ENCODE measurements at regions not wholly inside any gene's neighbourhood (a gene's known extent, or its start where the extent isn't known, plus 50 kb on each side); places are given as distances from the start of the nearest gene placed in this dataset.

DNA sequence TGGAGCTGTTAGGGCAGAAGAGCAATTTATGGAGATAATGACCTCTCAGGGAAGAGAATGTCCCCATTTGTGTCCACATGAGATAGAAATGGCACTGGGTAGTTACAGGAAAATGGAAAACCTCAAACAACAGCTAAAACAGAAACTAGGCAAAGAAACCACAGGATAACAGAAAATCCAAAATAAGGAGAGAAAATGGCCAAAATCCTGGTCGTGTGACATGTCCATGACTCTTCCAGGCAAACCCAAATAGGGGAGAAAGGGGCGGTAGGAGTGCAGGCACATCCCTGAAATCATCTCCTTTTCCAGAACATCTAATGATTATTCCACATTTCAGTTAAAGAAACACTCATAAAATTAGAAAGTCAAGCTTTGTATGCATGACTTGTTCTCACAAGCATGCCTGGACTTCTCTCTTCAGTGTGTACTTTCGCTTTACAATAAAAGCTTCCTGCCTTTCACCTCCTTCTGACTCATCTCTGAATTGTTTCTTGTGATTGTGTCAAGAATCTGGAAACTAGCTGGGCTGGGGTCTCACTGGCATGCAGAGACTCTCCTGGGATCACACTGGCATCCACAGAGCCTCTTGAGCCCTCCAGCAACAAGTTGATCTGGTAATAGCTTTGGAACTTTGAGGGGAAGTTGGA is 171.4 kb upstream of the ZP4 start:
- DNase-seq = no peak

DNA sequence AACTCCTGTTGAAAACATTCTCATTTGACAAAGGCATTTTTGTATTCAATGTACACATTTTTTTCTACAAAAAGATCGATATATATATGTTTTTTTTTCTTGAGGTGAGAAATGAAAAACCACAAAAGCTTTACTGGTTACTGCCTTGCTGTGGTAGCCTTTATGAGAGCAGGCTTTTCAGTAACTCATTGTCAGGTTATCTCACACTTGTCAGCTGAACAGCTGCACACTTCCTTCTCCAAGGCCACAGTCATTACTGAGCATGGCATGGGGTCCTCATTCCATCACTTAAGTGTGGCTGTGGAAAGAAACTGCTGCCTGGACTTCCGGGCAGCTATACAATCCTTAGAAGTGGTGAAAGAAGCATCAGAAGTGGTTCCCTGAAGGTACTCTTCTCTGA is 169.3 kb upstream of the ZP4 start:
- no peak for DNase-seq

DNA sequence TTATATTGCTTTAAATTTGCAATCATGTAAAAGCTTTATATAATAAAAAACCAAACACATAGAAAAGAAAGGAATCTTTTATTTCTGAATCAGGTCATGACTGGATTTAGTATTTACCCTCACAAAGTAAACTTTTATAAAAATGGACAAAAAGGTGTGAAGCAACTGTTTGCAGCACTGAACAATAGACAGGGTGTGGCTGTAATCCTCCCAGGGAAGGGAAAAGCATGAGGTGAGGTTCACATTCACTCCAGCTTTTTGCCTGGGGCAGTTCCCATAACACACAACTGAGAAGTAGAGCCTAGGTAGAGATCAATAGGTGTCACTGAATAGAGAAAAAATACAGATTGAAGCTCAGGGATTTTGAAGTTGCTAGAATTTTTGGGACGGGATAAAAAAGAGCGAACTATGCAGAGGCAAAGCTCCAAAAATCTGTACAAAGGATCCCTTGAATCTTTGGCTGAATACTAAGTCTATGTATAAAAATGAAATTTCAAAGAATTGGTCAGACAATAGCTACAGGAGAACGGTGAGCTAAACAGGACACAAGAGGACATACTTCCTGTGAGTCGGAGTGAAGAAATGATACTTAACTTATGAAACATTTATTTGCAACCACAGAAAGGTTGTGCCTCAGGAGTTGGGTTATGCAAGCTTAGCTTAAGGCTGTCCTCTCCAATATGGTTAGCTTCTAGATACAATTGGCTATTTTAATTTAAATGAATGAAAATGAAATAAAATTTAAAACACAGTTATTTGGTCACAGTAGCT is 162.0 kb upstream of the ZP4 start:
- no peak for DNase-seq

DNA sequence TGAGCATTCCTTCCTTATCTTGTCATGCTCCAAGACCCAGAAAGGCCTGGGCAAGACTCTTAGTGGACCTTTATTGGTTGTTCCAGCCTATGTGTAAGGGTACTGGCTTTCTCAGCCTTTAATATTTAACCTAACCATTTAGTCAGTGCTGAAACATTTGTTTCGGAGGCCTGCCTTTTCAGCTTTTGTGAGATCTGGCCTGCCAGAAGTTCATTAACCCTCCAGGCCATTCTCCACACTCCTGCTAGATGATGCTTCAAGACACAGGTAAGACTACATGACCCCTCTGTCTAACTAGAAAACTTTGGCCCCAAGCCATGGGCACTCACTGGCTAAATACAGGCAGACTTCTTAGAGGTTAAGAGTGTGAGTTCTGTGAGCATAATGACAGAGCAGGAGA is 138.4 kb upstream of the ZP4 start:
- no peak for DNase-seq

DNA sequence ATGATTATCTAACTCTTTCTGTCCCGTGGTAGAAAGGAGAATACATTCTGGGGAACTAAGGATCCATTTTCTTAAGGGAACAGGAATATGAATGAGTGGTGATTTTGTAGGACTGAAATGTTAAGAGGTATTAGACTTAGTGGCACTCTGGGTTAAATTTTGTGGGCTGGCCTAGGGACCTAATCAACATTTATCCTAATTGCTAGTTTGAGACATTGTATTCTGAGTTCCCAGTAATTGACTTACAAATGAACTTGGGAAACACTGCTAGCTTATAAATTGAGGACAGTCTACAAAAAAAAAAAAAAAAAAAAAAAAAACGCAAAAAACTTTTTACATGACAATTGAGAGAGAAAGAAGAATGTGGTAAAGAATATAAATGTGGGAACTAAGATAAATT is 136.6 kb upstream of the ZP4 start:
- no peak for DNase-seq

GRCh38 chr1:238023137-238023536 is 132.4 kb upstream of the ZP4 start:
- DNase-seq = no peak

GRCh38 chr1:238018214-238018613 is 127.5 kb upstream of the ZP4 start:
- no peak for DNase-seq

DNA sequence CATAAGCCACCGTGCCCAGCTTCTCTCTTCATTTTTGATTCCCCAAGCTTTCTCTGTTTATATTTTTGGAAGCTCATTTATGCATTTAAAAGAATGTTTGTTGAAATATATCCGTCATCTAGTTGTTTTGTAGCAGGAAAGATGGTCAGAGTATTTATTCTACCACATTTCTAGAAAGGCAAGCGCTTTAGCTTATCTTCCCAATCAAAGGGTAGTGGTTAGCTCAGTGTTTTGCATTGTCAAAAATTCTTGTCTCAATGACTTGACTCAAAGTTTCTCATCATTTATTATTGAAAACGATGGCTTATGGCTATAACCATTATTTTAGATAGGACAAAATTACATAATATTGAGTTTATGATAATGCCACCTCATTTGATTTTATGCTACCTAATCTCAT is 116.1 kb upstream of the ZP4 start:
- no peak for DNase-seq

- DNase-seq = no peak
These were observed 114.4 kb upstream of the ZP4 start for GRCh38 chr1:238005116-238005515.

DNA sequence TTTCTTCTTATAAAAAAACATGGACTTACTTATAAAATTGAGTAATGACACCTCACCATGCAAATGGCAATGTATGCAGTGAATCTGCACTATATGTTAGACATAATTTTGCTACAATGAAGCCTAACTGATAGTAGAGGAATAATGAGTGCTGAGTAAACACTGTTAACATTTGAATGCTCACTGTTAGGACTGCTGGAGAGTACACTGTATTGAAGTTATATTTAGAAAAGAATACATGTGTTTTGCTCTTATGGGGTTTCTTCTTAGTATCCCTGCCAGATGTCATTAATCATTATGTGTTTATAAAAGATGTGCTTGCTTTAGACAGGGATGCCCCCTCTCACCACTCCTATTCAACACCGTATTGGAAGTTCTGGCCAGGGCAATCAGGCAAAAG is 111.1 kb upstream of the ZP4 start:
- DNase-seq = no peak

DNA sequence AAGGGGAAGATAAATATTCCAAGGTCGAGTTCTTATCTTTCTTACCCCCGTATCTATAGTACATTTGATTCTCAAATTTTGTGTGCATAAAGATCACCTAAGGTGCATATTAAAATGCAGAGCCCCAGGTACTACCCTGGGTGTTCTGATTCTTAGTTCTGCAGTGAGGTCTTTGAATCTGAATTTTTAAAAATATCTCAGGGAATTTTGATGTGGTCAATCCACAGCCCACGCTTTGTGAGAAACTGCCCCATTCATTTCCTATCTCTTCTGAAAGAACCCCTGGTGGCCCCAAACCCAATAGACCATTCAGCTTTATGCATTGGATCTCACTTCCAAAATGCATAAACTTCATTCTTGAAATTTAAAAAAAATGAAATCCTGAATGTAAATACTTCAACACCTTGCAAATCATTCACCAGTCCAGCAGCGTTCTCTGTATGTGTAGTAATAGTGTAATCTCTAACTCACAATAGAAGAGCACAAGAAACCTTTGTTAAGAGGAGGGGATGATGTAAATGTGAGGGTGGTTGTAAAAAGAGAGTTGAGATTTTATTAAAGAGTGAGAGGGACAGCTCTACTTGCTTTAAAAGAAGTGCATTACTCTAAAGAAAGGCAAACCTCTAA is 108.8 kb upstream of the ZP4 start:
- DNase-seq = no peak

DNA sequence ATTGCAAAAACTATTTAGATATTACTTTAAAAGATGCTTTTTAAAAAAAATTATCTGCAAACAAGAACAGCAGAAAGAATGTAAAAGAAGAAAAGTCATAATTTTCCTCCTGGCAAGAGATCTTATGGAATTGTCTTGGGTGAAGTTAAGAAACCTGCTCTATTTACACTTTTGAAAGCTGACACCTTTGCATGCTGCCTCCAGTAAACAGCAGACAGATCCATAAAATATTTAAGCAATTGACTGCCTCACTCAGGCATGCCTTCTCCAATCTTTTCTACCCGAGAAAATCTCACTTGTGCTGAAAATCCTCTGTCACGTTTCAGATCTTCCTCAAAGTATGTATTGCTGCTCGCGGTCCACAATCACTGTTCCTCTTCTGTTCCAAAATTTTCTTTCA is 107.9 kb upstream of the ZP4 start:
- DNase-seq = no peak

DNA sequence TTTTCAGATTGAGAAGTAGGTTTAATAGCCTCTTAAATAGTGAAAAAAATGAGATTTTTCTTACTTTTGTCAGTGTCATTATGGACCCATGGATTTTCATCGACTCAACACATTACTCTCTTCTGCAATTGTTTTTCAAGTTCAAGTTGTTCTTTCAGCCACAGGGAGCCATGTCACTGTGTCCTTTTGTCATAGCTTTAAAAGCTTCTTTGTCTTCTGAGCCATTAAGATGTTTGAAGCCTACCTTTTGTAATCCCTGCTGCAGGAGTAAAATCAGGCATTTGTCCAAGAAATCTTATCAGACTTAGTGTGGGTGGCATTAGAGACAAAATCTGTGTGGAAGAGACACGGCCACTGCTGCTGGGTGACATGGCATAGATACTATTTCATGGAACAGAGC is 92.8 kb upstream of the ZP4 start:
- DNase-seq = no peak

DNA sequence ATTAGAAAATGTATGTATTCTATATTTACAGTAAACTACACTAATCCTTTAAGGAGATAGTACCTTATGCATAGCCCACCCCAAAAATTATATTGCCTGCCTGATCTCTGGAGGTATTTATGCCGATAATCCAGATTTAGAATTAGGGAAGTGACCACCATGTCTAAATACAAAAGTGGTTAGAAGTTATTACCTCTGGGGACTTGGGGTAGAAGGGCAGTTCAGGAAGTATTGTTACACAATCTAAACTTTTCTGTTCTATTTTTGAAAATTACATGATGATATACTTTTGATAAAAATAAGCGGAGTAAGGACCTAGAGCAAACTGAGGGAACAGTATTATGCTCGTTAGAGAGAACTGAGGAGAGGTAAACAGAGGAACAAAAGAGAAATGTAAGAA is 90.5 kb upstream of the ZP4 start:
- DNase-seq = no peak

DNA sequence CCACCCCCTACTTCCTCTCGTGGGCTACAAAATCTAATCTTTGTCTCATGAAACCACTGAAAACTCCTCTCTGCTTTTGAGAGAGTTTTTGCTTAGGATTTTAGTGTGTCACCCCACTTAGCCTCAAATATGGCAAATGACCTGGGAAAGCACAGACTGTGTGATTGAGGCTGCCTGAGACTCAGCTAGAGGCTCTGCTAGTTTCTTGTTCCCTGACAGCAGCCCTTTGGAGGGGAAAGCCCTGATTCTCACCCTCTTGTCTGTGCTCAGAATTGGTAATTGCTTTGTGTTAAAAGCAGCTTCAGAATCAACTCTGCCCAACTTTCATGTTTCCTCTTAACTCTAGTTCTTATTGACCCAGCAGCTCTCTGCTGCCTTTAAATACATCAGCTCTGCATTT is 85.6 kb upstream of the ZP4 start:
- DNase-seq = no peak

GRCh38 chr1:237975903-237976302 is 85.2 kb upstream of the ZP4 start:
- DNase-seq = no peak

DNA sequence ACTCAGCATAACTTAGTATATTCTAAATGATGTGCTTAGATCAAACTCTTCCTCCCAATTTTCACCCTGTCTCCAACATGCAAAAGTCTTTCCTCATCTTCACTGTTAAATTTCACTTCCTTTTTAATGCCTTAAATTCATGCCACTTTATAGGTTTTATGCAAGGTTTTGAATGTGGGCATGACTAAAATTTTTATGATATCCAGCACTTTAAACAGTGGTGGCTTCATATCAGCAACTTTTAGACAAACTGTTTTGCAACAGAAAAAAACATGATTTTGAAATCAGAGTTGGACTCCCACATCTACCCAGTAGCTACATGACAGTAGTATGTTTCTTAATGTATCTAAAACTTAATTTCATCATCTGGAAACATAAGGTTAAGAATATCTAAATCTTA is 84.7 kb upstream of the ZP4 start:
- no peak for DNase-seq

DNA sequence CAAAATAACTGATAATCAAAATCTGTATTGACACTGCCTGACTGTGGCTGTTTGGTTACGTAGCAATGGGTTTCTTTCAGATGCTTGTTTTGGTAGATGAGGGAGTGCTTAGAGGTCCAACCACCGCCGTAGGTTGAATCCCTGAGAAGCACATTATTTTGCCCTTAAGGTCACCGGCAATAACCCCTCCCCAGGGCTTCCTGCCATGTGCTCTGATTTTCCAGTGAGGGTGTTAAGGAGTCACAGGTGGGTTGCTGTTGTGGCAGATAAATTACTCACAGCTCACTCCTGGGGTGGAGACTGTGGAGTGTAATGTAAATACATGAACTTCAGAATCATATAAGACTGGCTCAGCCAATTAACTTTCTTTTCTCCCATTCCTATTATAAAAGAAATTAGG is 81.5 kb upstream of the ZP4 start:
- DNase-seq = no peak

GRCh38 chr1:237962985-237963384 is 72.3 kb upstream of the ZP4 start:
- DNase-seq = no peak

GRCh38 chr1:237961754-237962153 is 71.0 kb upstream of the ZP4 start:
- DNase-seq = no peak

DNA sequence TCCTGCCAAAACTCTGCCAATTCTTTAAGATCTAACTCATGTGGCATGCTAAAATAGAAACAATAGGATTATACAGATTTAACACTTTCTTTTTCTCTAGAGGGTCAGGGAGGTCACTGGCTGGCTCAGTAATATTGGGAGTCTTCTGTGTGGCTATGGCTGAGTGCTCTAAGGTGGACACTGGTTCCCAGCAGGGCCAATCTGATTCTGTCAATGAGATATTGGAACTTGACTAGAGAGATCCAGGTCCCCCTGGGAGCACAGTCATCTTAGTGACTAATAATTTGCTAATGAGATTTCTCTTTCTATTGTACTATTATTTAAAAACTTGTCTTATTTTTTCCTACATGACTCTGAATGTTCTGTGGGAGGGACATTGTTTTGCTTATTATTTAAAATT is 69.1 kb upstream of the ZP4 start:
- no peak for DNase-seq

DNA sequence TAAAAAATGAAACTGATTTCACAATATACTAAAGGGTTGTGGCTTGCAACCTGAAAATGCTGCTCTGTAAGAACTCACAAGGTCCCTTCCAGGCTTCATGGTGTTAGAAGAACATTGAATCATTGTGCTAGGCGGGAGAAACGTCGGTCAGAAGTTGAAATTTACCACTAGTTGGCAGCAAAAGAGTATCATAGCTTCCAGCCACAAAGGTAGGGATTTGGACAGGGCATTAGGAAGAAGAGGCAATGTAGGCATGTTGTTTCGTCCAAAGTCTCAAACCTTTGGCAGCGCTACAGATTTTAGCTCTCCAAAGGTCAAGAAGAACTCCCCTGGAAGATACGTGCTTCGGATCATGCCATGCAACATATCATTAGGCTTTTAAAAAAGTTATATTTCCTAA is 62.5 kb upstream of the ZP4 start:
- no peak for DNase-seq
